IMR-90 (cell line): ENCODE measurements at regions not wholly inside any gene's neighbourhood (a gene's known extent, or its start where the extent isn't known, plus 50 kb on each side); places are given as distances from the start of the nearest gene placed in this dataset.

ENCODE experiments used
- ATAC-seq: fragments of 200-7000 bp; cut with Tn5 transposase; 2 replicates; pipeline ENCODE4 v1.9.1; 2020; ENCODE audit warnings: low read depth, mild to moderate bottlenecking, moderate library complexity
- BruUV-seq: library from RNA; stranded (reverse); fragments of 400-500 nt; replicated peaks from 2 replicates; lab custom pipeline; 2021; lab: Mats Ljungman, UMichigan
- CTCF ChIA-PET: fragments of 300-600 bp; formaldehyde crosslinking; extraction: SDS; loops from one replicate; lab custom pipeline; 2021; ENCODE audit warnings: antibody characterized with exemption; lab: Yijun Ruan, JAX
- POLR2A ChIA-PET: fragments of 300-600 bp; sonication (Branson Sonifier 250); formaldehyde crosslinking; loops from one replicate; lab custom pipeline; 2022; ENCODE audit warnings: antibody characterized with exemption; ENCODE audit not compliant: unreplicated experiment; lab: Charles Lee
- DNase-seq: peaks from one replicate; pipeline ENCODE4 v3.0.0; 2013
- H2AFZ ChIP-seq: replicated peaks from 2 replicates; pipeline ENCODE3; 2013; ENCODE audit warnings: low read length, mild to moderate bottlenecking; ENCODE audit not compliant: poor library complexity
- H2AK5ac ChIP-seq: 2 replicates; pipeline ENCODE4 v1.6.1; 2013; ENCODE audit warnings: low read depth, low read length, inconsistent platforms
- H2AK9ac ChIP-seq: replicated peaks from 2 replicates; pipeline ENCODE3; 2013; ENCODE audit warnings: mild to moderate bottlenecking, low read depth, low read length, moderate library complexity; ENCODE audit not compliant: poor library complexity
- H2BK120ac ChIP-seq: 2 replicates; pipeline ENCODE4 v1.6.1; 2013; ENCODE audit warnings: low read depth, low read length, inconsistent platforms
- H2BK15ac ChIP-seq: 3 replicates; pipeline ENCODE4 v1.6.1; 2013; ENCODE audit warnings: low read depth, low read length, inconsistent platforms
- H2BK20ac ChIP-seq: 2 replicates; pipeline ENCODE4 v1.6.1; 2013; ENCODE audit warnings: low read depth, mild to moderate bottlenecking, inconsistent platforms, low read length, moderate library complexity
- H2BK5ac ChIP-seq: 2 replicates; pipeline ENCODE4 v1.6.1; 2013; ENCODE audit warnings: mild to moderate bottlenecking, low read depth, low read length, inconsistent platforms; ENCODE audit not compliant: poor library complexity, severe bottlenecking
- H3K14ac ChIP-seq: replicated peaks from 2 replicates; pipeline ENCODE4 v1.6.1; 2013; ENCODE audit warnings: low read depth, low read length, inconsistent platforms
- H3K18ac ChIP-seq: 2 replicates; pipeline ENCODE4 v1.6.1; 2013; ENCODE audit warnings: low read depth, low read length, control low read depth
- H3K23ac ChIP-seq: 2 replicates; pipeline ENCODE4 v1.6.1; 2013; ENCODE audit warnings: low read depth, low read length, inconsistent platforms
- H3K27ac ChIP-seq: 2 replicates; pipeline ENCODE4 v1.5.1; 2013; ENCODE audit warnings: mild to moderate bottlenecking, control low read depth, low read length; ENCODE audit not compliant: insufficient read depth
- H3K27me3 ChIP-seq: 2 replicates; pipeline ENCODE4 v1.6.1; 2013; ENCODE audit warnings: low read length; ENCODE audit not compliant: control insufficient read depth, insufficient read depth
- H3K36me3 ChIP-seq: 2 replicates; pipeline ENCODE4 v1.6.1; 2013; ENCODE audit warnings: low read length, mixed read lengths; ENCODE audit not compliant: control insufficient read depth, insufficient read depth
- H3K4ac ChIP-seq: 2 replicates; pipeline ENCODE4 v1.6.1; 2013; ENCODE audit warnings: low read depth, low read length, inconsistent platforms
- H3K4me1 ChIP-seq: 2 replicates; pipeline ENCODE4 v1.6.1; 2013; ENCODE audit warnings: low read length, mixed read lengths; ENCODE audit not compliant: control insufficient read depth, insufficient read depth
- H3K4me2 ChIP-seq: 2 replicates; pipeline ENCODE4 v1.6.1; 2013; ENCODE audit warnings: low read depth, mild to moderate bottlenecking, control low read depth, low read length, moderate library complexity
- H3K4me3 ChIP-seq: 2 replicates; pipeline ENCODE4 v1.5.1; 2013; ENCODE audit warnings: low read depth, mild to moderate bottlenecking, control low read depth, low read length, moderate library complexity; ENCODE audit not compliant: insufficient read depth
- H3K56ac ChIP-seq: 2 replicates; pipeline ENCODE4 v1.6.1; 2013; ENCODE audit warnings: low read length, inconsistent platforms; ENCODE audit not compliant: insufficient read depth; ENCODE audit errors: extremely low read depth
- H3K79me1 ChIP-seq, 2 experiments: 2 replicates each; pipeline ENCODE4 v1.6.1; 2013; ENCODE audit warnings: low read length in 2 of 2, inconsistent platforms in 1 of 2, low read depth in 1 of 2
- H3K9ac ChIP-seq: 2 replicates; pipeline ENCODE4 v1.6.1; 2013; ENCODE audit warnings: low read depth, low read length, control low read depth
- H3K9me1 ChIP-seq: 2 replicates; pipeline ENCODE4 v1.6.1; 2013; ENCODE audit warnings: low read length, inconsistent platforms; ENCODE audit not compliant: insufficient read depth
- H3K9me3 ChIP-seq: 2 replicates; pipeline ENCODE4 v1.6.1; 2013; ENCODE audit warnings: low read length; ENCODE audit not compliant: control insufficient read depth, insufficient read depth
- H4K20me1 ChIP-seq: 2 replicates; pipeline ENCODE4 v1.6.1; 2013; ENCODE audit warnings: low read length, inconsistent platforms; ENCODE audit not compliant: insufficient read depth
- H4K5ac ChIP-seq: 2 replicates; pipeline ENCODE4 v1.6.1; 2013; ENCODE audit warnings: mild to moderate bottlenecking, low read depth, low read length, control low read depth
- H4K8ac ChIP-seq, 2 experiments: 2 replicates each; pipeline ENCODE4 v1.6.1; 2013; ENCODE audit warnings: low read depth in 2 of 2, low read length in 2 of 2, control low read depth in 1 of 2, inconsistent platforms in 1 of 2
- H4K91ac ChIP-seq: 2 replicates; pipeline ENCODE4 v1.6.1; 2013; ENCODE audit warnings: low read depth, low read length, inconsistent platforms; ENCODE audit not compliant: insufficient read depth
- BHLHE40 ChIP-seq: fragments of 150-350 bp; IDR thresholded peaks from 2 replicates; pipeline ENCODE4 v1.6.1; 2016; ENCODE audit warnings: mild to moderate bottlenecking, low read depth, low read length
- CHD1 ChIP-seq: IDR thresholded peaks from 2 replicates; pipeline ENCODE4 v1.6.1; 2012; ENCODE audit warnings: low read depth, low read length, improper control_type of control experiment
- CTCF ChIP-seq: conservative IDR thresholded peaks from 2 replicates; pipeline ENCODE4 v1.5.1; 2012; ENCODE audit warnings: mild to moderate bottlenecking, low read depth, low read length, improper control_type of control experiment
- FOS ChIP-seq: fragments of 150-350 bp; IDR thresholded peaks from 2 replicates; pipeline ENCODE4 v1.6.1; 2016; ENCODE audit warnings: low read depth, low read length
- MAFK ChIP-seq: IDR thresholded peaks from 2 replicates; pipeline ENCODE4 v1.6.1; 2012; ENCODE audit warnings: low read depth, low read length, improper control_type of control experiment
- RAD21 ChIP-seq: IDR thresholded peaks from 2 replicates; pipeline ENCODE4 v1.6.1; 2012; ENCODE audit warnings: low read length, improper control_type of control experiment
- RFX5 ChIP-seq: IDR thresholded peaks from 2 replicates; pipeline ENCODE4 v1.8.0; 2012; ENCODE audit warnings: low read depth, mild to moderate bottlenecking, low read length, moderate library complexity
- USF2 ChIP-seq: fragments of 150-350 bp; IDR thresholded peaks from 2 replicates; pipeline ENCODE4 v1.6.1; 2017; ENCODE audit warnings: mild to moderate bottlenecking, antibody characterized with exemption, low read length, low read depth
- WGBS, 2 experiments: methylation state at CpG; one replicate each; pipeline versions ENCODE4 v1.1.5 to v1.1.7; 2013; ENCODE audit warnings: missing lambda C conversion rate in 2 of 2; ENCODE audit not compliant: insufficient read length in 1 of 2; ENCODE audit errors: extremely low coverage in 2 of 2; 5-methylcytosine and 5-hydroxymethylcytosine counted together
- dilution Hi-C: fragments of 300-500 bp; cut with HindIII; formaldehyde crosslinking; loops from one replicate; pipeline ENCODE4 v1.14.3; 2018; ENCODE audit warnings: low sequenced_read_pairs; ENCODE audit not compliant: unreplicated experiment
- in situ Hi-C: fragments of 300-500 bp; cut with MboI; formaldehyde crosslinking; loops from 3 replicates; pipeline ENCODE4 v1.14.3; 2019; ENCODE audit warnings: low sequenced_read_pairs, inconsistent platforms, mixed read lengths
- intact Hi-C: fragments of 100-400 bp; cut with micrococcal nuclease; formaldehyde crosslinking; loops from 2 replicates; pipeline ENCODE4 v1.10.0; 2022

GRCh38 chr2:8625399-8626300, 56.2 kb upstream of the ID2 start:
- H3K14ac ChIP-seq, result no peak overlapping the region
- H3K9me1 ChIP-seq, result no peaks in the 10 kb centered on the region; the same call in 1 of the 2 replicates
- no peak overlapping the region for H2BK120ac ChIP-seq
- H2BK5ac ChIP-seq, result no peak overlapping the region
- H3K9me3 ChIP-seq, result no peaks in the 10 kb centered on the region
- H4K5ac ChIP-seq, result no peak overlapping the region
- 0 out of 2 replicates have a peak, but pooled peaks cover 4% of the 10 kb centered on the region for H3K4me1 ChIP-seq
- no peak overlapping the region for H2AK9ac ChIP-seq
- no peaks in the 10 kb centered on the region for H4K20me1 ChIP-seq
- no TSS peak for BruUV-seq
- no peak overlapping the region for H4K91ac ChIP-seq
- 0 out of 2 replicates have a peak overlapping the region, but pooled peaks have one; percentile 5 for H2AK5ac ChIP-seq
- no peak overlapping the region for H3K4ac ChIP-seq
- H3K4me3 ChIP-seq, result no peak overlapping the region
- no peak overlapping the region for H3K56ac ChIP-seq
- H2AFZ ChIP-seq, result no peak overlapping the region
- no peak overlapping the region for H2BK15ac ChIP-seq
- TF ChIP-seq CHD1 (no peak), USF2 (no peak), RFX5 (no peak), RAD21 (no peak), MAFK (no peak), BHLHE40 (no peak), CTCF (no peak), FOS (no peak)
- H3K79me1 ChIP-seq, result no peaks in the 10 kb centered on the region
- no peak overlapping the region for H4K8ac ChIP-seq
- CTCF ChIA-PET, result no interaction called here
- no peak overlapping the region for H3K23ac ChIP-seq
- H2BK20ac ChIP-seq, result 0 out of 2 replicates have a peak overlapping the region, but pooled peaks have one; percentile 41
- DNase-seq, result no peak
- POLR2A ChIA-PET, result no interaction called here
- no peak for ATAC-seq
- H3K27ac ChIP-seq, result no peak overlapping the region
- 98% methylated on average over 8 of the region's 24 CpGs; no CpG with 5 or more reads in 1 of the 2 experiments for WGBS, 2 experiments
- dilution Hi-C loops, result no loop called here
- intact Hi-C loops, result no loop called here
- H3K27me3 ChIP-seq, result no peaks in the 10 kb centered on the region; the same call in 1 of the 2 replicates
- in situ Hi-C loops, result no loop called here
- no peak overlapping the region for H3K4me2 ChIP-seq
- no peak overlapping the region for H3K18ac ChIP-seq
- H3K9ac ChIP-seq, result no peak overlapping the region
- H3K36me3 ChIP-seq, result no peaks in the 10 kb centered on the region
